ENCODE measurements at regions not wholly inside any gene's neighbourhood (a gene's known extent, or its start where the extent isn't known, plus 50 kb on each side); places are given as distances from the start of the nearest gene placed in this dataset.

DNA sequence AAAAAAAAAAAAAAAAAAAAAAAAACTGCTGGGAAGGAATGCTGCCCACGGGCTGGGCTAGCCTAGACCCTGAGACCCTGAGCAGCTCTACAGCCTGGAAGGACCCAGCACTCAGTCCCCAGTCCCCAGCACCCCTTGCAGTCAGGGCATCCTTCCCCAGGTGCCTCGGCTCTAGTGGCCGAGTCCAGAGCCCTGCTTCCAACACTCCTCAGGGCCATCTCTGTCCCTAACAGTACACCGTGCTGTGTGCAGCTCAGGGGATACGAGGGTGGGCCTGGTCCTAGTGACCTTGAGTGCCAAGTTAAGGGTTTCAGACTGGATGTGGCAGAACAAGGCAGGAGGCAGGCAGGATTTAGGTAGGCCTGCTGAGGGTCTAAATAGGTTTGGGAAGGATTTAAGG is 50.2 kb upstream of the LRP8 start:
- Histone ChIP-seq H3K36me3 (ENCODE audit: control insufficient read depth, insufficient read depth, low read length) (no peaks in the 10 kb centered on the region), H3K27ac (ENCODE audit: low read length) (no peak overlapping the region), H3K9me3 (replicated peaks; ENCODE audit: control insufficient read depth, low read depth, low read length) (no peaks in the 10 kb centered on the region), H3K4me1 (ENCODE audit: control insufficient read depth, insufficient read depth, low read length) (peaks cover 19% of the 10 kb centered on the region), H3K4me3 (ENCODE audit: low read length) (no peak overlapping the region), H3K27me3 (ENCODE audit: control insufficient read depth, insufficient read depth, low read length) (peaks cover 6% of the 10 kb centered on the region)
- 87% methylated on average over 3 of the region's 5 CpGs for WGBS (ENCODE audit: insufficient coverage)
- DNase-seq = no peak

- DNase-seq = peak; percentile 48
- Histone ChIP-seq H3K4me3 (ENCODE audit: low read length) (no peak overlapping the region), H3K9me3 (replicated peaks; ENCODE audit: control insufficient read depth, low read depth, low read length) (no peaks in the 10 kb centered on the region), H3K4me1 (ENCODE audit: control insufficient read depth, insufficient read depth, low read length) (peaks cover 19% of the 10 kb centered on the region), H3K36me3 (ENCODE audit: control insufficient read depth, insufficient read depth, low read length) (no peaks in the 10 kb centered on the region), H3K27ac (ENCODE audit: low read length) (no peak overlapping the region), H3K27me3 (ENCODE audit: control insufficient read depth, insufficient read depth, low read length) (peaks cover 8% of the 10 kb centered on the region)
- WGBS (ENCODE audit: insufficient coverage) = 70% methylated on average over 9 of the region's 11 CpGs
Measured at GRCh38 chr1:53378932-53379661, 51.2 kb upstream of the LRP8 start.

GRCh38 chr1:53379662-53380002 is 51.8 kb upstream of the LRP8 start:
- DNase-seq = no peak
- H3K4me1 ChIP-seq (ENCODE audit: control insufficient read depth, insufficient read depth, low read length) = peaks cover 19% of the 10 kb centered on the region
- 71% methylated on average over 4 of the region's 4 CpGs for WGBS (ENCODE audit: insufficient coverage)
- no peaks in the 10 kb centered on the region for H3K36me3 ChIP-seq (ENCODE audit: control insufficient read depth, insufficient read depth, low read length)
- no peak overlapping the region for H3K4me3 ChIP-seq (ENCODE audit: low read length)
- H3K9me3 ChIP-seq (replicated peaks; ENCODE audit: control insufficient read depth, low read depth, low read length) = no peaks in the 10 kb centered on the region
- no peak overlapping the region for H3K27ac ChIP-seq (ENCODE audit: low read length)
- peaks cover 8% of the 10 kb centered on the region for H3K27me3 ChIP-seq (ENCODE audit: control insufficient read depth, insufficient read depth, low read length)

GRCh38 chr1:53380296-53380695 is 52.4 kb upstream of the LRP8 start:
- Histone ChIP-seq H3K27ac (ENCODE audit: low read length) (no peak overlapping the region), H3K4me1 (ENCODE audit: control insufficient read depth, insufficient read depth, low read length) (peaks cover 17% of the 10 kb centered on the region), H3K36me3 (ENCODE audit: control insufficient read depth, insufficient read depth, low read length) (no peaks in the 10 kb centered on the region), H3K4me3 (ENCODE audit: low read length) (no peak overlapping the region), H3K27me3 (ENCODE audit: control insufficient read depth, insufficient read depth, low read length) (peaks cover 8% of the 10 kb centered on the region), H3K9me3 (replicated peaks; ENCODE audit: control insufficient read depth, low read depth, low read length) (no peaks in the 10 kb centered on the region)
- WGBS (ENCODE audit: insufficient coverage) = 50% methylated on average over 2 of the region's 5 CpGs
- no peak for DNase-seq

- Histone ChIP-seq H3K4me3 (ENCODE audit: low read length) (no peak overlapping the region), H3K27me3 (ENCODE audit: control insufficient read depth, insufficient read depth, low read length) (peaks cover 11% of the 10 kb centered on the region), H3K36me3 (ENCODE audit: control insufficient read depth, insufficient read depth, low read length) (no peaks in the 10 kb centered on the region), H3K27ac (ENCODE audit: low read length) (no peak overlapping the region), H3K9me3 (replicated peaks; ENCODE audit: control insufficient read depth, low read depth, low read length) (no peaks in the 10 kb centered on the region), H3K4me1 (ENCODE audit: control insufficient read depth, insufficient read depth, low read length) (peaks cover 7% of the 10 kb centered on the region)
- no peak for DNase-seq
- 22% methylated on average over 1 of the region's 8 CpGs for WGBS (ENCODE audit: insufficient coverage)
Measured at GRCh38 chr1:53381790-53382401, 54.0 kb upstream of the LRP8 start.

DNA sequence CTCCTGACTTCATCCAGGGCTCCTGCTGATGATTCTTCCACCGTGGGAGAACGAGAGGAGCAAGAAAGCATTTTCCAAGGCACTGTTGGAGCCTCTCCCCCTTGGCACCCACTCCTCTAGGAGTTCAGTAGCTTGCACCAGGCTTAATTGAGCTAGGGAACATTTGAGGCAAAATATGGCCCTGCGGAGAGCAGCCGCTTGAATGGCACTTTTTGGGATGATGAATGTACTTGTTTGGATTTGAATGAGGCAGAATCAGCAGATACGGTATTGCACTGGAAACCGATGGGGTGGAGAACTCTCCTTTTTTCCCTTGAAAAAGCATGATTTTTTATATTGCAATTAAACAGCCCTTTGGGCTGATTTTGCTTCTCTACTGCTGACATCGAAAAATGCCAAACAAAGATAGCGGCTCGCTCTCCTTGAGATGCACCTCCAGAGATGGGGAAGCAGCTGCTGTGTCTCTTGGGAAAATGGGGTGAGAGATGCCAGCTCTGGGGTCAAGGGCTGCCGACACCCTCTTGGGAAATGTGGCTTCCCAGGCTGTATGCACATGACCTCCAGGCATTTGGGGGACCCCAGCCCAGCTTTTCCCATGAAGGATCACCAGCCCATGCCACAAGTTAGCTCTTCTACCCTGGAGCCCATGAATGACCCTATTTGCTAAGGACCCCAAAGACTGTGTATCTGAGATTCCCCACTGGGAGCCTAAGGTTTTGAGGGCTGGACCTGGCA is 55.4 kb upstream of the LRP8 start:
- Histone ChIP-seq H3K4me1 (ENCODE audit: control insufficient read depth, insufficient read depth, low read length) (peaks cover 7% of the 10 kb centered on the region), H3K27ac (ENCODE audit: low read length) (no peak overlapping the region), H3K9me3 (replicated peaks; ENCODE audit: control insufficient read depth, low read depth, low read length) (no peaks in the 10 kb centered on the region), H3K36me3 (ENCODE audit: control insufficient read depth, insufficient read depth, low read length) (no peaks in the 10 kb centered on the region), H3K27me3 (ENCODE audit: control insufficient read depth, insufficient read depth, low read length) (peaks cover 11% of the 10 kb centered on the region), H3K4me3 (ENCODE audit: low read length) (no peak overlapping the region)
- WGBS (ENCODE audit: insufficient coverage) = 81% methylated on average over 8 of the region's 10 CpGs
- no peak for DNase-seq

DNA sequence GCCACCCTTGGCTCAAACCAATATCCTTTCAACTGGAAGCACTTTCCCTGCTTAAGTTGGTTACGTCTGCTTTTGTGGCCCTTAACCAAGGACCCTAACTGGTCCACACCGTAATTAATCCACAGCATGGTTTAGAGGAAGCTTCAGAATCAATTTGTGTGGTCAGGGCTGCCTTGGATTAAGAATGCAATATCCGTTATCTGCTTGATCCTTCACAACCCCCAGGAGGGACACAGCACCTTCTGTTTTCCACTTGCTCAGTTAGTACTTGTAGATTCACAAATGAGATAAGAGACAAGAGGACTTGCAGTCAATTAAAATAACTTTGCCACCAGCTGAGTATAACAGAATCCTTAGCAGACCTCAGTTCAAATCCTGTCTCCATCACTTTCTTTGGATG is 56.9 kb upstream of the LRP8 start:
- WGBS (ENCODE audit: insufficient coverage) = 100% methylated on average over 1 of the region's 3 CpGs
- no peak overlapping the region for H3K4me3 ChIP-seq (ENCODE audit: low read length)
- H3K9me3 ChIP-seq (replicated peaks; ENCODE audit: control insufficient read depth, low read depth, low read length) = no peaks in the 10 kb centered on the region
- no peak for DNase-seq
- peaks cover 11% of the 10 kb centered on the region for H3K27me3 ChIP-seq (ENCODE audit: control insufficient read depth, insufficient read depth, low read length)
- no peaks in the 10 kb centered on the region for H3K4me1 ChIP-seq (ENCODE audit: control insufficient read depth, insufficient read depth, low read length)
- H3K36me3 ChIP-seq (ENCODE audit: control insufficient read depth, insufficient read depth, low read length) = no peaks in the 10 kb centered on the region
- H3K27ac ChIP-seq (ENCODE audit: low read length) = no peak overlapping the region

DNA sequence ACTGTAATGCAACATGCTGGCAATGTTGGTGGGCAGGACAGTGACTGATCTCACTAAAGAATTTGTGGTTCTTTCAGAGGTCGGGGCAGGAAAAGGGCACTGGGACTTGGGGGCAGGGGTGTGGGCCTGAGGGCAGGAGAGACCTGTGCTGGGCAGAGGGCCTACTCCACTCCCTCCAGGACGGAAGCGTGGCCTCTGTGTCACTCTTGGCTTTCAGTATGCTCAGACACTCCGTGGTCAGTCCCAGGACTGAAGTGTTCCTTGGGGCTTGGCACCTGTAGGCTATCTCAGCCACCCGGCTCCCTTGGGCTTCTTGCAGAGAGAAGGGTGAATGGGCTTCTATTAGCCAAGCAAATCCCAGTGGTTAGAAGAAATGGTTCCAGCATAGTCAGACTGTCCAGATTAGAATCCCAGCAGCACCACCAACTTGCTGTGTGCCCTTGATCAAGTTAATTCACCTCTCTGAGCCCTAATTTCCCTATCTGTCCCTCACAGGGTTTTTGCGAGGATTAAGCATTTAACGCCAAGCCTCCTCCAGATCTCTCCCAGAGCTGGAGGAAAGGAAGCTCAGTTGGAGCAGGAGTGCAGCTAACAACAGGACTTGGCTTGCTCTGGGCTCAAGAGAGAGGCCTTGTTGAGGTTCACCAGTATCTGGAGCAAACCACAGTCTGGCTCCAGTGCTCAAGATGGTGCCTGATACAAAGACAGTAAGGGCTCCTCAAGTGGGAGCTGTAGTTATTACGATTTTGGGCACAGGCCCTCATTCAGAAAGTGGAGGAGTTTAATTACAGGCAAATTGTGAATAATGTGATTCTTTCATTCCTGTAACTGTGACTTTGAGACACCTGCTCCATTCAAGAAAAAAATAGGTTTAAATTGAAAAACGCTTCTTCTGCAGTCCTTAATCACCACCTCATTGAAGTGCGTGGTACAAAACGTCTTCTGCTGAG is 57.7 kb upstream of the LRP8 start:
- Histone ChIP-seq H3K36me3 (ENCODE audit: control insufficient read depth, insufficient read depth, low read length) (no peaks in the 10 kb centered on the region), H3K4me1 (ENCODE audit: control insufficient read depth, insufficient read depth, low read length) (peaks cover 7% of the 10 kb centered on the region), H3K9me3 (replicated peaks; ENCODE audit: control insufficient read depth, low read depth, low read length) (no peaks in the 10 kb centered on the region), H3K27ac (ENCODE audit: low read length) (no peak overlapping the region), H3K4me3 (ENCODE audit: low read length) (no peak overlapping the region), H3K27me3 (ENCODE audit: control insufficient read depth, insufficient read depth, low read length) (peaks cover 11% of the 10 kb centered on the region)
- 55% methylated on average over 3 of the region's 11 CpGs for WGBS (ENCODE audit: insufficient coverage)
- no peak for DNase-seq

GRCh38 chr1:53388963-53389362 is 61.1 kb upstream of the LRP8 start:
- H3K4me1 ChIP-seq (ENCODE audit: control insufficient read depth, insufficient read depth, low read length) = peaks cover 9% of the 10 kb centered on the region
- peaks cover 3% of the 10 kb centered on the region for H3K27me3 ChIP-seq (ENCODE audit: control insufficient read depth, insufficient read depth, low read length)
- no peak overlapping the region for H3K27ac ChIP-seq (ENCODE audit: low read length)
- WGBS (ENCODE audit: insufficient coverage) = 77% methylated on average over 4 of the region's 4 CpGs
- DNase-seq = no peak
- H3K36me3 ChIP-seq (ENCODE audit: control insufficient read depth, insufficient read depth, low read length) = no peaks in the 10 kb centered on the region
- no peaks in the 10 kb centered on the region for H3K9me3 ChIP-seq (replicated peaks; ENCODE audit: control insufficient read depth, low read depth, low read length)
- no peak overlapping the region for H3K4me3 ChIP-seq (ENCODE audit: low read length)

- H3K4me1 ChIP-seq (ENCODE audit: control insufficient read depth, insufficient read depth, low read length) = peaks cover 9% of the 10 kb centered on the region
- H3K36me3 ChIP-seq (ENCODE audit: control insufficient read depth, insufficient read depth, low read length) = no peaks in the 10 kb centered on the region
- no peak overlapping the region for H3K27ac ChIP-seq (ENCODE audit: low read length)
- peak; percentile 71 for DNase-seq
- WGBS (ENCODE audit: insufficient coverage) = 50% methylated on average over 3 of the region's 5 CpGs
- H3K27me3 ChIP-seq (ENCODE audit: control insufficient read depth, insufficient read depth, low read length) = peaks cover 3% of the 10 kb centered on the region
- H3K9me3 ChIP-seq (replicated peaks; ENCODE audit: control insufficient read depth, low read depth, low read length) = no peaks in the 10 kb centered on the region
- no peak overlapping the region for H3K4me3 ChIP-seq (ENCODE audit: low read length)
Measured at GRCh38 chr1:53390261-53390660, 62.4 kb upstream of the LRP8 start.

All from muscle of leg (tissue), 3 donors.